WTC11 (cell line): ENCODE measurements at regions not wholly inside any gene's neighbourhood (a gene's known extent, or its start where the extent isn't known, plus 50 kb on each side); places are given as distances from the start of the nearest gene placed in this dataset.
"Not testable (repeated sequence)": the region's sequence is repeated elsewhere in the genome, so short reads cannot be mapped to it uniquely, and the experiment has no call there.

Source experiments
- ATF2 ChIP-seq: sonication (generic); formaldehyde crosslinking; IDR thresholded peaks from 2 replicates; pipeline ENCODE4 v1.8.1; 2022; ENCODE audit warnings: low read depth, missing genetic modification reagents, borderline replicate concordance
- CREB1 ChIP-seq: sonication (generic); formaldehyde crosslinking; IDR thresholded peaks from 2 replicates; pipeline ENCODE4 v1.8.0; 2023; ENCODE audit warnings: mild to moderate bottlenecking, missing genetic modification reagents
- CTCF ChIP-seq: fragments of 200-600 bp; IDR thresholded peaks from 2 replicates; pipeline ENCODE4 v1.8.0; 2022; ENCODE audit warnings: antibody characterized with exemption
- ELF4 ChIP-seq: sonication (generic); formaldehyde crosslinking; IDR thresholded peaks from 2 replicates; pipeline ENCODE4 v1.8.1; 2022; ENCODE audit warnings: low read depth, mild to moderate bottlenecking, moderate library complexity, missing genetic modification reagents
- EMX1 ChIP-seq: fragments of 250-450 bp; sonication (Bioruptor Pico); IDR thresholded peaks from 2 replicates; pipeline ENCODE4 v1.8.0; 2021; ENCODE audit warnings: mild to moderate bottlenecking
- ETV6 ChIP-seq: sonication (generic); formaldehyde crosslinking; IDR thresholded peaks from 2 replicates; pipeline ENCODE4 v1.8.1; 2022; ENCODE audit warnings: mild to moderate bottlenecking, missing genetic modification reagents
- SMAD3 ChIP-seq: sonication (generic); formaldehyde crosslinking; IDR thresholded peaks from 2 replicates; pipeline ENCODE4 v1.8.0; 2022; ENCODE audit warnings: missing genetic modification reagents, mild to moderate bottlenecking, borderline replicate concordance
- TCF7 ChIP-seq: sonication (generic); formaldehyde crosslinking; IDR thresholded peaks from 2 replicates; pipeline ENCODE4 v1.8.0; 2022; ENCODE audit warnings: mild to moderate bottlenecking, low read depth, missing genetic modification reagents, moderate library complexity
- TEAD4 ChIP-seq: sonication (generic); formaldehyde crosslinking; IDR thresholded peaks from 2 replicates; pipeline ENCODE4 v1.8.0; 2022; ENCODE audit warnings: mild to moderate bottlenecking, missing genetic modification reagents
- ZBTB43 ChIP-seq: sonication (generic); formaldehyde crosslinking; IDR thresholded peaks from 2 replicates; pipeline ENCODE4 v1.8.1; 2023; ENCODE audit warnings: mild to moderate bottlenecking, missing genetic modification reagents

- not testable (repeated sequence) for TF ChIP-seq ATF2 (CRISPR knock-in tag); ETV6 (CRISPR knock-in tag); CTCF; CREB1 (CRISPR knock-in tag); ZBTB43 (CRISPR knock-in tag); EMX1 (CRISPR knock-in tag); TEAD4 (CRISPR knock-in tag); TCF7; ELF4 (CRISPR knock-in tag); SMAD3
Measured at GRCh38 chr16:60770384-60770783, 1265.9 kb downstream of the CDH8 start.
